A549 (cell line): ENCODE measurements at regions not wholly inside any gene's neighbourhood (a gene's known extent, or its start where the extent isn't known, plus 50 kb on each side); places are given as distances from the start of the nearest gene placed in this dataset.

Source experiments
- PBX3 ChIP-seq: IDR thresholded peaks from 2 replicates; pipeline ENCODE4 v1.6.1; 2012
- POLR2A ChIP-seq: IDR thresholded peaks from 2 replicates; pipeline ENCODE4 v1.6.1; 2012; ENCODE audit warnings: mild to moderate bottlenecking, low read length
- RNF2 ChIP-seq: fragments of 200-600 bp; sonication (generic); IDR thresholded peaks from 2 replicates; pipeline ENCODE4 v1.6.1; 2016; ENCODE audit warnings: low read depth, mild to moderate bottlenecking, antibody characterized with exemption, moderate library complexity, borderline replicate concordance

DNA sequence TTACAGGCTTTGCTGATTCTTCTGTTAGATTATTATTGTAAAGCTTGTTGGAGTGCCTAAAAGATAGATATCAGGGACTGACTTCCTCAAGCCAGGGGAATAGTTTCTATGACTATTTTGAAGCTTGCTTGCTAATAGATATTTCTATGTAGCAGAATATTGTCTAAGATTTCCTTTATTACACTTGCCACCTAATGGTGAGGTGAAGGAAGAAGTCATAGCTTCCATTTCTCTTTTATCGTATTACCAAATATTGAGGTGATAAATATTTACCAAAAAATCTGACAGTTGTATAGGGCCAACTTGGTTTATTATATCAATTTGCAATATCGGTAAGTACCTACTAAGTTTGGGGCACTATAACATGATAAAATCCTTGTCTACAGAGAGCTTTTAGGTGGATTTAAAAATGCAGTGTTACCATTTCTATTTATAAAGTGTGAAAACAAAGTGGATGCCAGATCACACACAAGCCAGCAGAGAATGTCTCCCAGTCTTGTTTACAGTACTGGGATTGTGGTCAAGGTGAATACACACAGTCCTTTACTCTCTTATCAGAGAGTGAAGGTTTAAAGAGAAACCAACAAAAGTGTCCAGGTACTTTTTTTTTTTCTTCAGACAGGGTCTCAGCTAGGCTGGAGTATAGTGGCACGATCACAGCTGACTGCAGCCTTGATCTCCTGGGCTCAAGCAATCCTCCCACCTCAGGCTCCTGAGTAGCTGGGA lies 137.9 kb downstream of the IGF1 start:
- TF ChIP-seq POLR2A = no peak
- no peak for TF ChIP-seq PBX3
- TF ChIP-seq RNF2 = no peak
